CD4-positive, alpha-beta T cell (primary cell): ENCODE measurements at regions not wholly inside any gene's neighbourhood (a gene's known extent, or its start where the extent isn't known, plus 50 kb on each side); places are given as distances from the start of the nearest gene placed in this dataset.

Source experiments
- ATAC-seq: fragments of 200-7000 bp; cut with Tn5 transposase; one replicate; pipeline ENCODE4 v1.10.0; 2022; ENCODE audit warnings: mild to moderate bottlenecking; ENCODE audit not compliant: poor library complexity
- CTCF ChIA-PET: fragments of 350-600 bp; sonication (Branson Sonifier 250); formaldehyde crosslinking; loops from one replicate; lab custom pipeline; 2021; ENCODE audit warnings: antibody characterized with exemption, inconsistent platforms; lab: Charles Lee
- POLR2A ChIA-PET: fragments of 350-600 bp; sonication (Branson Sonifier 250); formaldehyde crosslinking; loops from one replicate; lab custom pipeline; 2021; ENCODE audit warnings: antibody characterized with exemption, inconsistent platforms; lab: Charles Lee
- DNase-seq, 14 experiments: peaks; one replicate each; pipeline ENCODE4 v3.0.0-alpha.2; 2013 to 2020; ENCODE audit warnings: mixed read lengths in 2 of 14
- H3K27ac ChIP-seq, 2 donors: one replicate each; pipeline versions ENCODE4 v1.5.1 to v1.7.0; 2013; ENCODE audit warnings: low read length in 2 of 2, low read depth in 1 of 2, mild to moderate bottlenecking in 1 of 2
- H3K27me3 ChIP-seq, 2 experiments: 1 replicate in 1 of 2; 2 replicates in 1 of 2; pipeline versions ENCODE4 v1.6.1 to v1.7.0; 2013; ENCODE audit warnings: low read length in 2 of 2, control low read depth in 1 of 2, mild to moderate bottlenecking in 1 of 2, moderate library complexity in 1 of 2; ENCODE audit not compliant: insufficient read depth in 2 of 2, control insufficient read depth in 1 of 2
- H3K36me3 ChIP-seq: one replicate; pipeline ENCODE4 v1.6.1; 2013; ENCODE audit warnings: low read length, control low read depth; ENCODE audit not compliant: insufficient read depth
- H3K4me1 ChIP-seq: one replicate; pipeline ENCODE4 v1.6.1; 2013; ENCODE audit warnings: low read length, control low read depth; ENCODE audit not compliant: insufficient read depth
- H3K4me3 ChIP-seq: one replicate; pipeline ENCODE4 v1.5.1; 2013; ENCODE audit warnings: mild to moderate bottlenecking, low read length, moderate library complexity
- H3K9me3 ChIP-seq, 2 experiments: 1 replicate in 1 of 2; 2 replicates in 1 of 2; pipeline versions ENCODE4 v1.6.1 to v1.7.0; 2013; ENCODE audit warnings: low read length in 2 of 2, mild to moderate bottlenecking in 2 of 2, control low read depth in 1 of 2, moderate library complexity in 1 of 2; ENCODE audit not compliant: control insufficient read depth in 1 of 2, insufficient read depth in 1 of 2
- H3K27ac Mint-ChIP-seq: one replicate; pipeline ENCODE4 v1.8.0; 2020; ENCODE audit warnings: mixed read lengths
- H3K27me3 Mint-ChIP-seq: one replicate; pipeline ENCODE4 v1.8.0; 2021; ENCODE audit warnings: mixed read lengths
- H3K36me3 Mint-ChIP-seq: one replicate; pipeline ENCODE4 v1.8.0; 2021; ENCODE audit warnings: low read depth, mixed read lengths
- H3K4me1 Mint-ChIP-seq: one replicate; pipeline ENCODE4 v1.8.0; 2021; ENCODE audit warnings: low read depth, mixed read lengths
- H3K4me3 Mint-ChIP-seq: one replicate; pipeline ENCODE4 v1.8.0; 2020; ENCODE audit warnings: mild to moderate bottlenecking, mixed read lengths
- H3K9me3 Mint-ChIP-seq: one replicate; pipeline ENCODE4 v1.8.0; 2020; ENCODE audit warnings: mixed read lengths
- CTCF ChIP-seq: fragments of 200-600 bp; IDR thresholded peaks from one replicate; pipeline ENCODE4 v1.8.0; 2022; ENCODE audit warnings: antibody characterized with exemption, mild to moderate bottlenecking
- intact Hi-C, 2 experiments: fragments of 100-400 bp; cut with DNase I in 1 of 2; cut with micrococcal nuclease in 1 of 2; formaldehyde crosslinking; loops; one replicate each; pipeline versions ENCODE4 v1.15.1 to v1.9.0; 2023 to 2025; cut with DNase I, micrococcal nuclease

- Histone ChIP-seq H3K27ac (no peak overlapping the region), H3K9me3 (no peaks in the 10 kb centered on the region), H3K4me3 (no peak overlapping the region), H3K27me3 (no peaks in the 10 kb centered on the region), H3K4me1 (no peaks in the 10 kb centered on the region), H3K36me3 (no peaks in the 10 kb centered on the region)
- no peaks in the 10 kb centered on the region for H3K36me3 Mint-ChIP-seq
- H3K4me3 Mint-ChIP-seq, result no peak overlapping the region
- no peaks in the 10 kb centered on the region for H3K4me1 Mint-ChIP-seq
- POLR2A ChIA-PET, result no interaction called here
- intact Hi-C loops, result no loop called here
- no peak overlapping the region for H3K27ac Mint-ChIP-seq
- ATAC-seq (no peak), DNase-seq (no peak)
- no peak for TF ChIP-seq CTCF
- CTCF ChIA-PET, result no interaction called here
- no peaks in the 10 kb centered on the region for H3K9me3 Mint-ChIP-seq
- no peaks in the 10 kb centered on the region for H3K27me3 Mint-ChIP-seq
Measured at GRCh38 chr1:194952171-194952570, 1656.1 kb downstream of the KCNT2 start.

GRCh38 chr1:194950584-194950983, 1657.7 kb downstream of the KCNT2 start:
- Histone ChIP-seq H3K4me3 (no peak overlapping the region), H3K27me3 (no peaks in the 10 kb centered on the region), H3K4me1 (no peaks in the 10 kb centered on the region), H3K36me3 (no peaks in the 10 kb centered on the region), H3K27ac (no peak overlapping the region), H3K9me3 (no peaks in the 10 kb centered on the region)
- DNase-seq (no peak), ATAC-seq (no peak)
- Mint-ChIP-seq H3K36me3 (no peaks in the 10 kb centered on the region), H3K27ac (no peak overlapping the region), H3K4me3 (no peak overlapping the region), H3K27me3 (no peaks in the 10 kb centered on the region), H3K9me3 (no peaks in the 10 kb centered on the region), H3K4me1 (no peaks in the 10 kb centered on the region)
- POLR2A ChIA-PET, result no interaction called here
- CTCF ChIA-PET, result no interaction called here
- TF ChIP-seq CTCF, result no peak
- intact Hi-C loops, result no loop called here

- CTCF ChIA-PET, result no interaction called here
- DNase-seq, result no peak
- Mint-ChIP-seq H3K4me3 (no peak overlapping the region), H3K9me3 (no peaks in the 10 kb centered on the region), H3K4me1 (no peaks in the 10 kb centered on the region), H3K27me3 (no peaks in the 10 kb centered on the region), H3K27ac (no peak overlapping the region), H3K36me3 (no peaks in the 10 kb centered on the region)
- Histone ChIP-seq H3K27ac (no peak overlapping the region), H3K4me1 (no peaks in the 10 kb centered on the region), H3K4me3 (no peak overlapping the region), H3K36me3 (no peaks in the 10 kb centered on the region), H3K27me3 (no peaks in the 10 kb centered on the region), H3K9me3 (peaks cover 0 to 5% of the 10 kb centered on the region in 2 experiments)
- POLR2A ChIA-PET, result no interaction called here
- intact Hi-C loops, result no loop called here
- TF ChIP-seq CTCF, result no peak
- no peak for ATAC-seq
Measured at GRCh38 chr1:194940336-194941030, 1667.8 kb downstream of the KCNT2 start.
